HG03103 (cell line): ENCODE measurements at regions not wholly inside any gene's neighbourhood (a gene's known extent, or its start where the extent isn't known, plus 50 kb on each side); places are given as distances from the start of the nearest gene placed in this dataset.
"Not testable (repeated sequence)": the region's sequence is repeated elsewhere in the genome, so short reads cannot be mapped to it uniquely, and the experiment has no call there.

Experiments used
- ATAC-seq: cut with Tn5 transposase; IDR thresholded peaks from one replicate; pipeline ENCODE4 v1.9.1; 2021; ENCODE audit warnings: low read depth; ENCODE audit not compliant: unreplicated experiment

GRCh38 chr2:20112361-20112760 is 60.9 kb upstream of the LAPTM4A start:
- not testable (repeated sequence) for ATAC-seq

DNA sequence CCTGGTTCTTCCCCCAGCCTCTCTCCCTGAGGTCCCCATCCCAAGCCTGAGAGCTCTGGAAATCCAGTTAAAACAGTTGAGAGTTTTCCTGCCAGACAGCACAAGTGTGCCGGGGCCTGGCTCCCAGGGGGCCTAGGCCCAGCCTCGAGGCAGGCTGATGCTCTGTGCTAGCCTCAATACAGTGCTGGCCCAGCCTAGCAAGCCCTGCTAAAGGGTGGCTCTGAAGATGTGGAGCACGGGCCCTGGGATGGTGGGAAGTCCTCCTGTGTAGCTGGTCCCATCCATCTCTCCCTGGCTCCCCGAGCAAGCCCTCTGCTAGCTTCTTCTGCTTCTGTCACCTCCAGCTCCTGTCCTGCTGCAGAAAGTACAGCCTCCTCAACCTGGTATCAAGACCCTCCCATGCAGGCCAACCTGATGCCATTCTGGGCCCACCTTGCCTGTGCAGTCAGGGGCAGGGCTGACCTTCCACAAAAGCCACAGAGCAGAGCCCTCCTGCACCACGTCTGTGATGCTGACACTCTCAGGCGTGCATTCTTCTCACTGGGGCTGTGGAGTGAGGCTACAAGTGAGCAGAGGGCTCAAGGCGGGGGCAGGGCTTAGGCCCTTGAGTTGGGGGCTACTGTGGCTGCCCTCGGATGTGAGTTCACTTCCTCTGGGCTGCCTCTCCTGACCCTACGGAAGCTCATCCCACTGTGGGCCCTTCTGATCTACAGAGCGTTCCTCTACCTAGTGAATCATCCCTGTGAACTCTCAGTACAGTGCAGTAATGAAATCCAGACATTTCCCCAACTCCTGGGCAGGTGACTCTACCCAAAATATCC is 60.1 kb upstream of the LAPTM4A start:
- no peak for ATAC-seq

GRCh38 chr2:20110876-20111275 is 59.4 kb upstream of the LAPTM4A start:
- no peak for ATAC-seq

GRCh38 chr2:20110383-20110782 is 59.0 kb upstream of the LAPTM4A start:
- no peak for ATAC-seq

GRCh38 chr2:20108655-20109396 is 57.4 kb upstream of the LAPTM4A start:
- ATAC-seq: no peak

DNA sequence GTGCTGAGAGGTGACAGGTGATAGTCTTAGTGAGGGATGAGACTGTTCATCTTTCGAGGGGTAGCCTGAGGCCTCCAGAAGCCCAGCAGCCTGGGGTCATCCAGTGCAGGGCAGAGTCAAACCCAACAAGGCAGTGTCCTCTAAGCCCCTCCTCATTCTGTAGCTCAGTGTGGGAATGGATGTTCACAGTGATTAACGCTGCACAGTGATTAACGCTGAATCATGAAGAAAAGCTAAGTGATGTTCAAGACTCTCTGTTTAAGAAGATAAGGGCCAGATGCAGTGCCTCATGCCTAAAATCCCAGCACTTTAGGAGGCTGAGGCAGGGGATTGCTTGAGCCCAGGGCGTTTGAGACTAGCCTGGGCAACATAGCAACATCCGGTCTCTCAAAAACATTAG is 56.3 kb upstream of the LAPTM4A start:
- no peak for ATAC-seq

- ATAC-seq: no peak
These were observed 55.9 kb upstream of the LAPTM4A start for GRCh38 chr2:20107352-20107751.

DNA sequence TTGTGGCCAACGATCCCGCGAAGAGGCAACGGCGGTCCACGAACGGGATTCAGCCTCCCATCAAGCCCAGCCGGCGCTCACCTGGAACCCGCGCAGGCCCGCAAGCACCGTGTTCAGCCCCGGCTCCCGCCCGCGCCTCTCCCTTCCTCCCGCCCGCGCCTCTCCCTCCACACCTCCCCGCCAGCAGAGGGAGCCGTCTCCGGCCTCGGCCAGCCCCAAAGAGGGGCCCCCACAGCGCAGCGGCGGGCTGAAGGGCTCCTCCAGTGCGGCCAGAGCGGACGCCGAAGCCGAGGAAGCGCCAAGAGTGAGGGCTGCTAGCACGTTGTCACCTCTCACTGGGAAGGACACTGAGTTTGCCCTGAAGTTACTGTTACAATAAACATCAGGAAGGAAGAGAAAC is 55.3 kb upstream of the LAPTM4A start:
- ATAC-seq: no peak

- no peak for ATAC-seq
These were observed 53.6 kb upstream of the LAPTM4A start for GRCh38 chr2:20104900-20105545.

DNA sequence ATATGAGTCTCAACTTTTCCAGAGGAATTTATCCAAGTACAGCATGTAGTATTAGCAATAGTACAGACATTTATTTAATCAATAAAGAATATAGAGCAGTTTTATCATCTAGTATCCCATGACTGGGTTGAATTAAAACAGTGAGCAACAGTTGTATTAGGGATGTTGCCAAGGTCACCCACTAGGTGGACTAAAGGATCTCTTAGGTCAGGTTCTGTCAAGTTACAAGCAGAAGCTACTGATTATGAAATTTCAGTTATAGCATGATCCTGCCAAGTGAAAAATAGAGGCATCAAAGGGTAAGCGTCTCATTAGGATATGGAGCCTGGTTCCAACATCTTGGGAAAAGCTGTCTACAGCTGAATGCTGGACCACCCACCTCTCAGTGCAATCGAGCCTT is 52.1 kb upstream of the LAPTM4A start:
- no peak for ATAC-seq
